SU-DHL-6 (cell line): ENCODE measurements at regions not wholly inside any gene's neighbourhood (a gene's known extent, or its start where the extent isn't known, plus 50 kb on each side); places are given as distances from the start of the nearest gene placed in this dataset.

Source experiments
- EZH2phosphoT487 ChIP-seq: fragments of 200-600 bp; sonication (generic), shearing (Covaris generic); conservative IDR thresholded peaks from 2 replicates; pipeline ENCODE4 v1.6.1; 2018; ENCODE audit warnings: mild to moderate bottlenecking, antibody characterized with exemption, low read length, moderate library complexity, mixed read lengths
- TF ChIP-seq, protein P1 (sequence below): fragments of 200-600 bp; sonication (generic); IDR thresholded peaks from one replicate; pipeline ENCODE4 v1.5.1; 2017; ENCODE audit warnings: antibody characterized with exemption, mild to moderate bottlenecking, low read length, moderate library complexity; ENCODE audit not compliant: insufficient read depth, poor library complexity, severe bottlenecking

- no peak for TF ChIP-seq EZH2phosphoT487
- TF ChIP-seq, protein P1, sequence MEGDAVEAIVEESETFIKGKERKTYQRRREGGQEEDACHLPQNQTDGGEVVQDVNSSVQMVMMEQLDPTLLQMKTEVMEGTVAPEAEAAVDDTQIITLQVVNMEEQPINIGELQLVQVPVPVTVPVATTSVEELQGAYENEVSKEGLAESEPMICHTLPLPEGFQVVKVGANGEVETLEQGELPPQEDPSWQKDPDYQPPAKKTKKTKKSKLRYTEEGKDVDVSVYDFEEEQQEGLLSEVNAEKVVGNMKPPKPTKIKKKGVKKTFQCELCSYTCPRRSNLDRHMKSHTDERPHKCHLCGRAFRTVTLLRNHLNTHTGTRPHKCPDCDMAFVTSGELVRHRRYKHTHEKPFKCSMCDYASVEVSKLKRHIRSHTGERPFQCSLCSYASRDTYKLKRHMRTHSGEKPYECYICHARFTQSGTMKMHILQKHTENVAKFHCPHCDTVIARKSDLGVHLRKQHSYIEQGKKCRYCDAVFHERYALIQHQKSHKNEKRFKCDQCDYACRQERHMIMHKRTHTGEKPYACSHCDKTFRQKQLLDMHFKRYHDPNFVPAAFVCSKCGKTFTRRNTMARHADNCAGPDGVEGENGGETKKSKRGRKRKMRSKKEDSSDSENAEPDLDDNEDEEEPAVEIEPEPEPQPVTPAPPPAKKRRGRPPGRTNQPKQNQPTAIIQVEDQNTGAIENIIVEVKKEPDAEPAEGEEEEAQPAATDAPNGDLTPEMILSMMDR = no peak
These were observed 465.6 kb upstream of the IGFBP3 start for GRCh38 chr7:46386428-46387399.
